HG03558 (cell line): ENCODE measurements at regions not wholly inside any gene's neighbourhood (a gene's known extent, or its start where the extent isn't known, plus 50 kb on each side); places are given as distances from the start of the nearest gene placed in this dataset.

Experiments
- ATAC-seq: cut with Tn5 transposase; IDR thresholded peaks from one replicate; pipeline ENCODE4 v1.9.1; 2021; ENCODE audit warnings: moderate number of reproducible peaks; ENCODE audit not compliant: unreplicated experiment; ENCODE audit errors: extremely low read depth

DNA sequence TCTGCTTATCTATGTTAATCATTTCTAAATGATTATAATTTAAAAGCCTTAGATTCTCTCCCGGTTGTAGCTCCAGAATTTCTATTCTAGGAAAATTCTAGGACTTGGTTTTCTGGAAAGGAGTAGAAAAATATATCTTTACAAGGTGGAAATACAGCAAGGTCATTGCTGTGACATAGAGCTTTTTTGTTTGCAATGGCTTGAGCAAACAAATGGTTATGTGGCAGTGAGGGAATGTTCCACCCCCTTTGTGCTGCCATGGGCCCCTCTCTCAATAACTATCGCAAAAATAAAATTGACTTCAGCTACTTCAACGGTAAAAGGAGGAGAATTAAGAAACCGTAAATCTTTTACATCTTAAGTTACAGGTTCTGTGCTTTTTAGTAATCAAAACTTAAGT lies 517.1 kb downstream of the EPHA3 start:
- no peak for ATAC-seq

DNA sequence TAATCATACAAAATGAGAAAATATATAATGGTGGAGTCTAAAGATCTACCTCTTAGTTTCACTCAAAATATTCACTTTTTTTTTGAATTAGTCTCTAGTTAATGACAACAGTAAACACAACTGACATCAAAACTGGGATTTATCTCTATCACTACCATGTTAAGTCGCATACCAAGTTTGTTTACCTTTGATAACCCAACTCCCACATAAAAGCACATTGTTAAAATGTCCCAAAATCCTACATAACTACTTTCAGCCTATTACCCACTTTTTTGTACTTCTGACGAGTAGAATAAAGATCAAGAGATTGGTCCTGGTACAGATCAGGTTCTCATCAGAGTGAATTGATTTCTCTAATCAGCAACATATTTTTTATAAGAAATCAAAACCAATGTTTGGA lies 518.5 kb downstream of the EPHA3 start:
- no peak for ATAC-seq

DNA sequence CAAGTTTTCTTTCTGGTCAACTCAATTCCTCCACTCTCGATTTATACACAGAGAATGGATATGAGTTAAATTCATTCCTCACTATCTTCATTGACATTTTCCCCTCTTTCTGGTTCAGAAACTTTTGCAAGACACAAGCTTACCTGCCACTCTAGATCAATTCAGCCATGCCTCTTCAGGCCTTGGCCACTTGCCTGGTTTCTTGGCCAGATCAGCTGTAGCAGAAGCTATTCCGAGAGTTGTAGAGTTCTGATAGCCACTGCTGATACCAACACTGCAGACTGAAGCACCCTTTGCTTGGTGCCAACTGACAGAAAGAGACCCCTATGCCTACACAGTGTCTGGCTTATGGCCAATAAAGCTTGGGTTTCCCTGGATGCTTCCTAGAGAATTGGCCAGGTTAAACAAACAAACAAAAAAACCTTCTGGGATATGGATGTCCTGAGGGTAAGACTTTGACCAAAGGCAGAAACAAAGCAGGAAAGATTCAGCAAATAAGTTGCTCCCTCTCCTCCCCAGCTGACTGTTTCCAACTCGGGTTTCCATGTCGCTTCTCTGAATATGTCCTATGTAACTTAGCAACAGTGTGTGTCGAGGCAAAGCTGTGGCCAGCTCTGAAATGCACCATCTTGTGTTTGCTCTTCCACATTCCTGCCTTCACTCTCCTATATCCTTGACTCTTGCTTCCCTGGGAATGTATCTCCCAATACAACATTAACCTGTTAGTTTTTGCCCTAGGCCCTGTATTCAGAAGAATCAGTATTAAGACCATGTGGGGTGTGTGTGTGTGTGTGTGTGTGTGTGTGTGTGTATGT lies 521.6 kb downstream of the EPHA3 start:
- ATAC-seq, result no peak

DNA sequence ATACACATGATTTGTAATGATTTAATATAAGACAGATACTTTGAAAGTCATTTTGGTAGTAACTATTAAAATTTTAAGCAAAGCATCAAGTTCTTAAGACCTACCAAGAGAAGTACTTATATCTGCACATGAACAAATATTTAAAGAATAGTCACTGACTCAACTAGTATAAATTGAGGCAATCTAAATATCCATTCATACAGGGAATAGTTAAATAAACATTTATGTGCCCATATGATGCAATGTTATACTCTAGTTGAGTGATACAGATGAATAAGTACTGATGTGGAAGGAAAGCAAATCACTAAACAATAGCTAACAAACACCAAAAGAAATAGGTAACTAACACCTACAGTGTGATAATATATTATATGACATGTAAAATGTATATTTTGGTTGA lies 527.7 kb downstream of the EPHA3 start:
- ATAC-seq, result no peak

DNA sequence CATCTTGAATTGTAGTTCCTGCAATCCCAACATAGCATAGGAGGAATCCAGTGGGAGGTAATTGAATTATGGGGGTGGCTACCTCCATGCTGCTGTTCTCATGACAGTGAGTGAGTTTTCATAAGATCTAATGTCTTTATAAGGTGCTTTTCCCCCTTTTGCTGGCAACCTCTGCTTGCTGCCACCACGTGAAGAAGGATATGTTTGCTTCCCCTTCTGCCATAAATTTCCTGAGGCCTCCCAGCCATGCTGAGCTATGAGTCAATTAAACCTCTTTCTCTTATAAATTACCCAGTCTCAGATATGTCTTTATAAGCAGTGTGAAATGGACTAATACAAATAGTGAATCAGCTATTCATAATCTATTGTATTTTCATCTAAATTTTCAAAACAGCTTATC lies 537.3 kb downstream of the EPHA3 start:
- no peak for ATAC-seq

DNA sequence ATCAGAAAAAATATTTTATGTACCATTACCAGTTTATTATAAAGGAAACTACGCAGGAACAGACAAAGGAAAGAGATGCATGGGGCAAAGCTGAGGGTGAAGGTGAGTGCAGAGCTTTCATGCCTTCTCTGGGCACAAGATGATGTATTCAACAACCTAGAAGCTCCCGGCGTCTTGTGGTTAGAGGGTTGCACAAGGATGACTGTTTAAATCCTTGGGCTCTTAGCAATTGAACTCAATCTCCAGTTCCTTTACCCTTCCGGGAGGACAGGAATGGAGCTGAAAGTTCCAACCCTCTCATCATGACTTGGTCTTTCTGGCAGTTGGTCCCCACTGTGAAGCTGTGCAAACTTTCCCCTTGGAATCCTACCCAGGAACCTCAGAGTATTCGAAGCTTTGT lies 542.0 kb downstream of the EPHA3 start:
- no peak for ATAC-seq

DNA sequence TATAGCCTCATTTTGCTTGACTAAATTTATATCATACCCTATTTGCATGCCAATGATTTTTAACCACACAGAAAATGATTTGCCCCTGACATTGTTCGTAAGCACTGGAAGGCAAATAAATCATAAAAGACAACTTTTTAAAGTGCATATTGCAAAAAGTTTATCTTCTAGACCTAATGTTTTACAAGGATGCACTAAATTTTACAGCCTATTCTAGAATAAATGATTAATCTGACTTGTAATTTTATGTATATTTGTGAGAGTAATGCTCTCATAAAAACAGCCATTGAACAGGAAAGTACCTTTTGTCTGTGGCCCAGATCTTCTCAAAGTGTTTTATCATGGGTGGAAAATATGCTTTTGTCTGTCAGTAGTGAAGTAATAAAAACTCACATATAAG lies 546.6 kb downstream of the EPHA3 start:
- no peak for ATAC-seq

DNA sequence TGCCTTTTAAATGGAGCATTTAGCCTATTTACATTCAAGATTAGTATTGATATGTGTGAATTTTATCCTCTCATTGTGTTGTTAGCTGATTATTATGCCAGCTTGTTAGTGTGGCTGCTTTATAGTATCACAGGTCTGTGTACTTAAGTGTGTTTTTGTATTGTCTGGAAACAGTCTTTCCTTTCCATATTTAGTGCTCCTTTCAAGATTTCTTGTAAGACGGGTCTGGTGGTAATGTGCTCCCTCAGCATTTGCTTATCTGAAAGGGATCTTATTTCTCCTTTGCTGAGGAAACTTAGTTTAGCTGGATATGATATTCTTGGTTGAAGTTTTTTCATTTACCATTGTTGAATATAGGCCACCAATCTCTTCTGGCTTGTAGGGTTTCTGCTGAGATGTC lies 549.0 kb downstream of the EPHA3 start:
- ATAC-seq, result no peak

DNA sequence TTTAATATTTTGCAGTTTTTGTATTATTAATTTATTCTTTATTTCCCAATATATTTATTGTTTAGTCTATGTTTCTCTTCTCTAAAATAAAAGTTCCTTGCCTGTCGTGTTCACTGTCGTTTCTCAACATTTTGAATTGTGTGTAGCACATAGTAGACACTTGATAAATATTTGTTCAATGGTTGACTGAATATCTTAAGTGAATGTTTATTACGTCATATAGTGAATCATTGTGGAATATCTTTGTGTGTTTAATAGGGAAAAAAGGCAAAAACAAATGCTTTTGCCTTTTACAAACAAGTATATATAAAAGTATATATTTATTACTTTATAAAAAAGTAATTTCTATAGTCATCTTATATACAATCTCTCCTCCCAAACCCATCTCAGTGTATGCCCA lies 572.3 kb downstream of the EPHA3 start:
- ATAC-seq, result no peak

DNA sequence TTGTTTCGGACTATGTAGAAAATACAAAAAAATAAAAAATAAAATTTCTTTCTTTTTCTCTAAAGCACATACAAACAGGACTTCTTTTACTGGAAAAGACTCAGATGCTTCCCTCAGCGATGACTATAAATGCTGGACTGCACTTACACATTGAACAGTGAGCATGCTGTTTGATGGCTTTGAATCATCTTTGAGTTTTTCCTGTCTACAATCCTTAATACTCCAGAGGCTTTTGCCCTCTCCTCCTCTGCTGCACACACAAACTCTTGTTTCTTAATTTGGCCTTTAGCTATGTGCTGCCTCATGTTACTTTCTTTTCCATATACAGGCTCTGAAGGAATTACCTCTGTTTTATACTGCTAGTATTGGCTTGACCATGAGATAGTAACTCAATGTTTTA lies 575.1 kb downstream of the EPHA3 start:
- ATAC-seq, result no peak

DNA sequence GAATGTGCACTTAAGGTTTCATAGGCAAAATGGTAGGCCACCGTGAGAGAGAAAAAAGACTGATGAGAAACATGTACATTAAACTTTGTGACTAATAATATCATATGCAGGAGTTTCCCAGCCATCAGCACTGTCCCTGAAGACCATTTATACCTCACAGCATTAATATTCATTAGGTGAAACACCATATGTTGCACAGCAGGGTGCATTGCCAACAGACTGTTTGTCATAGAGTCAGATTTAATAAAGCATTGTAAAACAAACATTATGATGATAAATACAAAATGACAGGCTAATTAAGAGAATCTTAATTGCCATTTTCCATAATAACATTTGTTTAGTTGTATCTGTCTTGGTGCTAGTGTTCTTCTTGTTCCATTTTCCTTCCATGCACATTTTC lies 578.3 kb downstream of the EPHA3 start:
- ATAC-seq, result no peak

DNA sequence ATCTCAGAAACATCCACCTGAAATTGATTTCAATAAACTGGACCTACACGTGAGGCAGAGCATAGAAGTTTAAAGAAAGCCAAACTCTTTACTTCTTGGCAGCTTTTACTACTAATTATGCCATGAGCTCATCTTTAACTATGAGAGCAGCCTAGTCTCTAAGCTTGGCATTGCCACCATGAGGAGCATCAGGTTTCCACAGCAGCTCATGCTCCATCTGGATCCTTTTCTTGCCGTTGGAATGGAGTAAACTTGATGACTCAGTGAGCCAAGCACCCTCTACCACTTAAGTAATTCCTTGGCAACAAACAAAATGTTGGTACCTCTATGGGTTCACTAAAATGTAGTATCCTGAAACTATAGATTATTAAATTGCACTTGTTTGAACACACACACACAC lies 583.2 kb downstream of the EPHA3 start:
- ATAC-seq, result no peak

DNA sequence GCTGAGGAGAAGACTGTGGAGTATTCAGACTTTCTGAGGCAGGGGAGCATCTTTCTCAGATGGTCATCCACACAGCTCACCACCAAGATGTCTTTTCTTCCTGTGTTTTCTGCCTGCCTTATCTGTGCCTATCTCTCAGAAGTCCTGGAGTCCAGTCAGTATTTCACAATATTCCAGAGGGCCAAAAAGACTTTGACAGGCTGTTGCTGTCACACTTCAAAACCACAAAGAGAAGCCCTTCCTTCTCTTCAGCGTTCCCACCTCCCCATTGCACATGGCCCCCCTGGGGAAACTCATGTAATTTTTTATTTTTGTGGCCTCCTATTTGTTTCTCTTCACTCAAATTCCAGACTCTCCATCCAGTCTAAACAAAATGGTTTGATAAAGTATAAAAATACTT lies 585.2 kb downstream of the EPHA3 start:
- ATAC-seq, result no peak

DNA sequence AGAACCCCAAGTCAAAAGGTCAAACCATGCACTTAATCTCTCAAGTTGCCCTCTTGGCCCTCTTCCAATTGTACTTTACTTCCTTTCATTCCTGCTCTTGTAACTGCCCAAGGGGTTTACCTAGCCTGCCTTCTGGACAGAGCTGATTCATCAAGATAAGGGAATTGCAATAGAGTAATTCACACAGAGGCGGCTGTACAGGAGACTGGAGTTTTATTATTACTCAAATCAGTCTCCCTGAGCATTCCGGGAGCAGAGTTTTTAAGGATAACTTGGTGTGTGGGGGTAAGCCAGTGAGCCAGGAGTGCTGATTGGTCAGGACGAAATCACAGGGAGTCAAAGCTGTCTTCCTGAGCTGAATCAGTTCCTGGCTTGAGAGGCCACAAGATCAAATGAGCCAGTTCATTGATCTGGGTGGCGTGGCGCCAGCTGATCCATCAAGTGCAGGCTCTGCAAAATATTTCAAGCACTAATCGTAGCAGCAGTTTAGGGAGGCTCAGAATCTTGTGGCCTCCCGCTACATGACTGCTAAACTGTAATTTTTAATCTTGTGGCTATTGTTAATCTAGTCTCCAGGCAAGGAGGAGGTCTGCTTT lies 590.0 kb downstream of the EPHA3 start:
- ATAC-seq, result no peak

DNA sequence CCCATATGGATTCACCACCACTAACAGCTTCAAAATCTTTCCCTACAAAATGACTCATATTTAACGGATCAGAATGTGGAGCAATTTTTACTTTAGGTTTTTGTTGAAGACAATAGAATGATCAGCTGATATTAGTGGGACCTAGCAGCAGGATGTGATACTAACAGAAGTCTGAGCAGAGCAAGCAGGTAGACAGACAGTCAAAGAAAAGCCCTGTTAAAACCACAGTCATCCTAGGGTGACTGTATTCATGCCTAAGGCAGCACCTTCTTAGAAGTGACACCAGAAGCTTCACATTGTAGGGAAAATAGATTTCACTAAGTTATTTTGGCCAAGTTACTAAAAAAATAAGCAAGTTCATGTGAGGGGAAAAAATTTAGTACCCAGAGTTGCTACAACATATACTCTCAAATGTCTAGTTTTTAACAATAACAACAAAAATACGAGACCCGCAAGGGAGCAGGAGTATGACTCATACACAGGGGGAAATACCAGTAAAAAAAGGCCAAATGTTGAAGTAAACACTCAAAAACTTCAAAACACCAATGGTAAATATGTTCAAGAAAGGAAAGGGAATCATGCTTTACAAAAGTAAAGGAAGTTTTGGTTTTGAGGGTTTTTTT lies 590.9 kb downstream of the EPHA3 start:
- ATAC-seq, result no peak

DNA sequence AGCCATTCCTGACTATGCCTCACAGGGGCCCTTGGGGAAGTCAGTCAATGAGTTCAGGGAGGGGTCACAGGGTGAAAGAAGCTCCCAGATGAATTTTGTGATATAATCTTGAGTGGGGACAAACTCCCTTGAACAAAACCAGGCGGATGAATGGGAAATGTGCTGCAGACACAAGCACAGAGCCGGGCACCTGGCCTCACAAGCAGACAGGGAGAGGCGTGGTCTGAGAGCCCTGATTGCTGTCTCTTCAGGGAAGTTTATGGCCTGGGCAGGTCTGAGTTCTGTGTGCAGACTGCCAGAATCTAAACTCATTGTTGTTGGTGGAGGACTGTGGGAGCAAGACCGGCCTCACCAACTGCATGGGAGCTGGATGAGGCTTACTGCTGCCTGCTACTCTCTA lies 591.8 kb downstream of the EPHA3 start:
- no peak for ATAC-seq

DNA sequence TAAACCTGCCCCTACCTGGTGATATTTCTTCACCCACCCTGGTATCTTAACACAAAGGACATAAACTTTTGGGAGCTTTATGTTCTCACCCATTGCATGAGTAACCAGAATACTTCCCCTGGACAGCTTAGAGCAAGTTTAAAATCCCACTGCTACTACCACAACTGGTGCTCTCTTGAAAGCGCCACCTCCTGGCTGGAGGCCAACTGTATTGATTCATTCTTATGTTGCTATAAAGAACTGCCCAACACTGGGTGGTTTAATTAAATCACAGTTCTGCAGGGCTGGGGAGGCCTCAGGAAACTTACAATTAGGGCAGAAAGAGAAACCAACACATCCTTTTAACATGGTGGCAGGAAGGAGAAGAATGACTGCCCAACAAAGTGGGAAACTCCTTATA lies 592.4 kb downstream of the EPHA3 start:
- no peak for ATAC-seq

DNA sequence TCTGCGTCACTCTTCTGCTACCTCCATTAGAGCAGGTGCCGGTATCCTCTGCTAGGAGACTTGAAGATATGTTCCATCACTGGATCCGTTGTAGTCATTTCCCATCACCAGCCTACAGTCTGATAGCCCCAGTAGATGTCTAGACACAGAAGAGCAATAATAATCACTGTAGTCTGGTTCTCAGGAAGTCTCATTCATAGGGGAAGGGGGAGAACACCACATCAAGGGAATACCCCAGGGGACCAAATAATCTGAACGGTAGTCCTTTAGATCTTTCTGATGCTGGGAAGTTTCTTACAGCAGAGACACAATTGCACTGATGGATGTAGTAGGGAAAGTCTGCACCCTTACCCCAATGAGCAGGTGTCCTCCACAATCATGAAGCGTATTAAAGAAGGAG lies 595.0 kb downstream of the EPHA3 start:
- no peak for ATAC-seq

DNA sequence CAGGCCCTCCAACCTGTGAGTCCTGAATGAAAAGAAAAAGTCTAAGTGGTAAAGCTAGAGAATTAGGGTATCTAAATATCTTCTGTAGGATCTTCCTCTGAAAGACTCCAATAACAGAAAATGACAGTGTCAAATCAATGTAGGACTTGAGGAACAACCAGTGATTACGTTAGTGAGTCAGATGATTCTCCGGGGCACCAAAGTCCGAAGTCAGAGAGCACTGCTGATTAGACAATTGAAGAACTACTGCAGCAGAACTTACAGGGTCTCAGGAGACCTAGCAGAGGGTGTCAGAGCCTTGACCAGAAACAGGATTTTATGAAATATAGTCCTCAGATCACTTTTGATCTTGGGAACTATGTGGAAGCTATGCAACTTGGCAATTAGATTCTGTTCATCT lies 605.8 kb downstream of the EPHA3 start:
- no peak for ATAC-seq

DNA sequence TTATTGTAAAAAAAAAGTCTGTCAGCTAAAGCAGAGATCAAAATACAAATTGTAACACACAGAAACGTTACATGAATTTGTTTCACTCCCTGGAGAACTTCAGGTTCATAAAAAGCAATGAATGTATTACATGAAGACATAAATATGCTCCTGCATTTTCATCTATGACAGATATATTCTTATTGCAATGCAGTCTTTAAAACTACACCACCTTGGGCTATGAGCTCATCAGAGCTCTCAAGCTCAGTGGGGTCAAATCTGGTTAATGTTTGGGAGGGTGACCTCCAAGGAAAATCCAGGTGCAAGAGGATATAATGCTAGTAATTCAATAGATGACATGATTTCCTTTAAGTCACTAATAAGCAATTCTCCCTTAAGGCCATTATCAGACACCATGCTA lies 606.8 kb downstream of the EPHA3 start:
- no peak for ATAC-seq

DNA sequence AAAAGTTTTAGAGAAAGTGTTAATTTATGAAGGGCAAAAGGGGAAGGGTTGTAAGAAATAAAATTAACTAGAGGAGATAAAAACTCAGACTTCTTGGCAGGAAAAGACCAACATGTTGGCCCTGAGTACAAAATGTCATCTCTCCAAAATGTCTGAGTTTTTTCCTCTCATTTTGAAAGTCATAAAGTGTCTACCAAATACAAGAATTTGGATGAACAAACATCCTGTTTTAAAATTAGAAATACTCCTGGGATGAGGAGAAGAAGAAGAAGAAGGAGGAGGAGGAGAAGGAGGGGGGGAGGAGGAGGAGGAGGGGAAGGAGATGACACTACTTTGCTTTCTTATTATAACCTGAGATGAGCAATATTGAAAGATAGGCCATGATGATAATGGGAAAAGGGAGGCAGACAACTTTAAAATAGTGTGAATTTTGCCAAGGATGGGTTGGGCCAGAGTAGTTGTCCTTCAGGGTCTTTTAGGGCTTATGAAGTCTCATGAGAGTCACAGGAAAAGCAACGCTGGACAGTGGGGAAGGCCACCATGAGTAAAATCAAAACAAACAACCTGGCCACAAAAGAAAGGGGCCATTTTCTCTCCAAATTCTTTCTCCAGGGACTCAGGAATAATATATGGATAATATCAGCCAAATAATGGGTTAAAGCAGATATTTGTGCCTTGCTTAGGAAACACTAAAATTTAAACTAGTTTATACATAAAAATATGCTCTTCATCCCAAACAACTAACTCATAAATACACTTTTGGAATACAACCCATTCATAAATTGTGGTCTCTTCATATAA lies 632.9 kb downstream of the EPHA3 start:
- ATAC-seq, result no peak
